AG04450 (cell line): ENCODE measurements at regions not wholly inside any gene's neighbourhood (a gene's known extent, or its start where the extent isn't known, plus 50 kb on each side); places are given as distances from the start of the nearest gene placed in this dataset.
"Not testable (repeated sequence)": the region's sequence is repeated elsewhere in the genome, so short reads cannot be mapped to it uniquely, and the experiment has no call there.

Experiments
- CTCF ChIA-PET: fragments of 300-600, 350-600 bp; formaldehyde crosslinking; extraction: SDS; loops from one replicate; lab custom pipeline; 2022; ENCODE audit warnings: antibody characterized with exemption, inconsistent platforms; lab: Charles Lee
- POLR2A ChIA-PET: fragments of 350-600 bp; formaldehyde crosslinking; extraction: SDS; loops from one replicate; lab custom pipeline; 2021; ENCODE audit warnings: antibody characterized with exemption, inconsistent platforms; lab: Yijun Ruan, JAX
- DNase-seq: peaks from one replicate; pipeline ENCODE4 v3.0.0-alpha.2; 2011; ENCODE audit warnings: low read depth, low spot score
- H3K27ac ChIP-seq: one replicate; pipeline ENCODE4 v1.5.1; 2012; ENCODE audit warnings: low read depth, low read length, control low read depth
- H3K27me3 ChIP-seq: one replicate; pipeline ENCODE4 v1.6.0; 2012; ENCODE audit warnings: low read length; ENCODE audit not compliant: control insufficient read depth, insufficient read depth
- H3K4me3 ChIP-seq: 2 replicates; pipeline ENCODE4 v1.5.1; 2011; ENCODE audit warnings: mild to moderate bottlenecking, low read depth, low read length, control low read depth
- H3K9me3 ChIP-seq: 2 replicates; pipeline ENCODE4 v1.5.1; 2012; ENCODE audit warnings: low read length; ENCODE audit not compliant: control insufficient read depth, insufficient read depth
- CTCF ChIP-seq: IDR thresholded peaks from 2 replicates; pipeline ENCODE4 v1.5.1; 2011; ENCODE audit warnings: low read depth, low read length, control low read depth, inconsistent platforms

GRCh38 chr13:32845952-32846950 lies 170.0 kb upstream of the KL start:
- ChIA-PET POLR2A (no interaction called here), CTCF (no interaction called here)
- H3K27me3 ChIP-seq: no peaks in the 10 kb centered on the region
- no peak overlapping the region for H3K4me3 ChIP-seq
- peaks cover 4% of the 10 kb centered on the region for H3K9me3 ChIP-seq
- no peak overlapping the region for H3K27ac ChIP-seq
- DNase-seq: no peak
- TF ChIP-seq CTCF: no peak

GRCh38 chr13:32847976-32848375 lies 168.2 kb upstream of the KL start:
- H3K9me3 ChIP-seq, H3K27me3 ChIP-seq, POLR2A ChIA-PET, H3K27ac ChIP-seq, DNase-seq, H3K4me3 ChIP-seq: not testable (repeated sequence)
- CTCF ChIA-PET: interaction anchor here (0.7 kb wide), 1 partner anchor 290 kb away, joined by 5 read pairs; no protein-coding TSS in a partner anchor

GRCh38 chr13:32849369-32849768 lies 166.9 kb upstream of the KL start:
- no peak for DNase-seq
- ChIA-PET POLR2A (no interaction called here), CTCF (no interaction called here)
- Histone ChIP-seq H3K9me3 (no peaks in the 10 kb centered on the region), H3K27ac (no peak overlapping the region), H3K27me3 (no peaks in the 10 kb centered on the region), H3K4me3 (no peak overlapping the region)
- no peak for TF ChIP-seq CTCF

GRCh38 chr13:32850316-32851052 lies 165.7 kb upstream of the KL start:
- DNase-seq: no peak
- Histone ChIP-seq H3K9me3 (no peaks in the 10 kb centered on the region), H3K27ac (no peak overlapping the region), H3K4me3 (no peak overlapping the region), H3K27me3 (no peaks in the 10 kb centered on the region)
- POLR2A ChIA-PET: no interaction called here
- no peak for TF ChIP-seq CTCF
- CTCF ChIA-PET: interaction anchor here (0.8 kb wide), 1 partner anchor 693 kb away, joined by 3 read pairs; no protein-coding TSS in a partner anchor
